A549 (cell line): ENCODE measurements at regions not wholly inside any gene's neighbourhood (a gene's known extent, or its start where the extent isn't known, plus 50 kb on each side); places are given as distances from the start of the nearest gene placed in this dataset.

Source experiments
- CHD2 ChIP-seq: fragments of 150-350 bp; IDR thresholded peaks from 2 replicates; pipeline ENCODE4 v1.6.1; 2014; ENCODE audit warnings: low read length; ENCODE audit not compliant: partially characterized antibody
- EP300 ChIP-seq, 2 experiments: fragments of >200 bp; sonication (Bioruptor Twin); formaldehyde crosslinking; IDR thresholded peaks; 2 replicates in 1 of 2; 3 replicates in 1 of 2; pipeline ENCODE4 v1.6.1; 2016 to 2017
- GATA3 ChIP-seq: IDR thresholded peaks from 2 replicates; pipeline ENCODE4 v1.6.1; 2012; ENCODE audit warnings: borderline replicate concordance
- HOXB5 ChIP-seq: fragments of 250-450 bp; sonication (Bioruptor Pico); IDR thresholded peaks from 2 replicates; pipeline ENCODE4 v1.5.0; 2020; ENCODE audit warnings: mild to moderate bottlenecking, moderate library complexity
- JUNB ChIP-seq: fragments of >200 bp; sonication (Bioruptor Twin); formaldehyde crosslinking; IDR thresholded peaks from 2 replicates; pipeline ENCODE4 v1.6.1; 2016
- KDM1A ChIP-seq: fragments of 200-600 bp; sonication (generic); IDR thresholded peaks from 2 replicates; pipeline ENCODE4 v1.6.1; 2016; ENCODE audit warnings: low read depth, mild to moderate bottlenecking
- MAZ ChIP-seq: fragments of 150-350 bp; IDR thresholded peaks from 2 replicates; pipeline ENCODE4 v1.6.1; 2014; ENCODE audit warnings: antibody characterized with exemption, low read depth, low read length, borderline replicate concordance
- POLR2A ChIP-seq: IDR thresholded peaks from 2 replicates; pipeline ENCODE4 v1.6.1; 2012; ENCODE audit warnings: mild to moderate bottlenecking, low read length
- TF ChIP-seq, protein P1 (sequence below): fragments of >200 bp; sonication (Bioruptor Twin); formaldehyde crosslinking; IDR thresholded peaks from 3 replicates; pipeline ENCODE4 v1.5.1; 2016

DNA sequence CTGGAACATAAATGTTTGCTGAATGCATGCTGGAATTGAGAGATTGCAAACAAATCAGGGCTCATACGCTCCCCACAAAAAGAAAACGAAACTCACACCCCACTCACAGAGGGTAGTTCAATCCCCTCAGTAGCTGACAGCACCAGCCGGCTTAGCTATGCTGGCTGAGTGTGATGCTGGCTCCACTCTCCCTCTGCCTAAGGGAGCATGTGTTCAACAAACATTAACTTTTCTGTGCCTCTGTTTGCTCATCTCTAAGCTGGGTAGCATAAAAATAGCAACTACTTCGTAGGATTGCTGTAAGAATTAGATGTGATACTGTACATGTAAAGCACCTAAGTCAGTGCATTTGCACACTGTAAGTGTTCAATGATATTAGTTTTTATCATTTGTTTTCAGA is 282.6 kb downstream of the FOXO1 start:
- TF ChIP-seq, protein P1, sequence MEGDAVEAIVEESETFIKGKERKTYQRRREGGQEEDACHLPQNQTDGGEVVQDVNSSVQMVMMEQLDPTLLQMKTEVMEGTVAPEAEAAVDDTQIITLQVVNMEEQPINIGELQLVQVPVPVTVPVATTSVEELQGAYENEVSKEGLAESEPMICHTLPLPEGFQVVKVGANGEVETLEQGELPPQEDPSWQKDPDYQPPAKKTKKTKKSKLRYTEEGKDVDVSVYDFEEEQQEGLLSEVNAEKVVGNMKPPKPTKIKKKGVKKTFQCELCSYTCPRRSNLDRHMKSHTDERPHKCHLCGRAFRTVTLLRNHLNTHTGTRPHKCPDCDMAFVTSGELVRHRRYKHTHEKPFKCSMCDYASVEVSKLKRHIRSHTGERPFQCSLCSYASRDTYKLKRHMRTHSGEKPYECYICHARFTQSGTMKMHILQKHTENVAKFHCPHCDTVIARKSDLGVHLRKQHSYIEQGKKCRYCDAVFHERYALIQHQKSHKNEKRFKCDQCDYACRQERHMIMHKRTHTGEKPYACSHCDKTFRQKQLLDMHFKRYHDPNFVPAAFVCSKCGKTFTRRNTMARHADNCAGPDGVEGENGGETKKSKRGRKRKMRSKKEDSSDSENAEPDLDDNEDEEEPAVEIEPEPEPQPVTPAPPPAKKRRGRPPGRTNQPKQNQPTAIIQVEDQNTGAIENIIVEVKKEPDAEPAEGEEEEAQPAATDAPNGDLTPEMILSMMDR: no peak
- no peak for TF ChIP-seq HOXB5
- TF ChIP-seq CHD2: no peak
- no peak for TF ChIP-seq KDM1A
- no peak for TF ChIP-seq EP300 (IDR thresholded peaks at IDR 0.05)
- no peak for TF ChIP-seq GATA3
- TF ChIP-seq MAZ: no peak
- no peak for TF ChIP-seq POLR2A
- TF ChIP-seq JUNB: no peak
